ENCODE measurements at regions not wholly inside any gene's neighbourhood (a gene's known extent, or its start where the extent isn't known, plus 50 kb on each side); places are given as distances from the start of the nearest gene placed in this dataset.
"Not testable (repeated sequence)": the region's sequence is repeated elsewhere in the genome, so short reads cannot be mapped to it uniquely, and the experiment has no call there.

DNA sequence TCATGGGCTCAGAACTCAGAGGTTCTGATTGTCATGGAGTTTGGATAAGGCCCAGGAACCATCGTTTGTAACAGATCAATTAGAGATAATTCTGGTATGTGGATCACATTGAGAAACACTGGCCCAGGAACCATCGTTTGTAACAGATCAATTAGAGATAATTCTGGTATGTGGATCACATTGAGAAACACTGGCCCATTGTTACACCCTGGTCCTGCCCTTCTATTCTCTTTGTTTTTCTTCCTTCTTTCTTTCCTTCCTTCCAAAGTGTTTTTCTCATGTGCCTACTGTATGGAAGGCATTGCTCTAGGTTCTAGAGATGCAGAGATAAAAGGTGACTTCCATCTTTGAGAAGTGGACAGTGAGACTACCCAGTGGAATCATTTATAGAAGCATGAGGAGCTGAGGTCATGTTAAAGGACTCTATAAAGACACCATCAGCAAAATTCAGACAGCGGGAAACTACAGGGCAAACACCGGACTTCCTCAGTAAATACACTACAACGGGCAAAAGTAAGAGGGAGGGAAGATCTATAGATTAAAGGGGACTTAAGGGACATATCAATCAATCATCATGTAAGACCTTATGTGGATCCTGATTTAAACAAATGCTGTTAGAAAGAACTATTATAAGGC, 153.8 kb downstream of the UNC5CL start:
- DNase-seq (ENCODE audit: low read depth in 2 of 2), result no peak

DNA sequence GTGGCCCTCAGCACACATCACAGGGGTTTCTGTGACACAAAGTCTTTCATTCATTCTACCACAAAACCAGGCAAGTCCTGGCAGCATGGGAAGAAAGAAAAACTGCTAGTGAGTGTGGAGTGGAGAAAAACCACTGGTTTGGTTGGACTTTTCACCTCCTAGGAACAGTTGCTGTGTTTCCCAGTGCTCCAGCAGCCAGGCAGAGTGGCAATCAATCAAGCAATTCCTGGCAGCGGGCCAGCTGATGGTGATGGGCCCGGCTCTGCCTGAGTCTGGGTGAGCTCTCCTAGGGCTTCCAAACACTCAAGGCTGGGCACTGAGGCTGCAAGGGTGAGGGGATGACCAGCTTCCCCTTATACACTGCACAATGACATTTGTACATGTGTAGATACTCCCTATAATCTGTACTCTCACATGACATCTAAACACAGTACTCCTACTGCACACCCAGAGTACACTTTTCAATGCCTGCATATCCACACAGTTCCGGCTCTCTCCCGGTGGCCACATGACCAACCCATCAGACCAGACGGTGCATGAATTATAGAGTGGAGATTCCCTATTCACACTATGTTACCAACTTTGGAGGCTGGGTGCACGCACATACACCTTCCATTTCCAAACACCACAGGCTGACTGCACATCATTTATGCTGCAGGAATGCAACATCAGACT, 156.6 kb downstream of the UNC5CL start:
- DNase-seq (ENCODE audit: low read depth in 2 of 2), result no peak

DNA sequence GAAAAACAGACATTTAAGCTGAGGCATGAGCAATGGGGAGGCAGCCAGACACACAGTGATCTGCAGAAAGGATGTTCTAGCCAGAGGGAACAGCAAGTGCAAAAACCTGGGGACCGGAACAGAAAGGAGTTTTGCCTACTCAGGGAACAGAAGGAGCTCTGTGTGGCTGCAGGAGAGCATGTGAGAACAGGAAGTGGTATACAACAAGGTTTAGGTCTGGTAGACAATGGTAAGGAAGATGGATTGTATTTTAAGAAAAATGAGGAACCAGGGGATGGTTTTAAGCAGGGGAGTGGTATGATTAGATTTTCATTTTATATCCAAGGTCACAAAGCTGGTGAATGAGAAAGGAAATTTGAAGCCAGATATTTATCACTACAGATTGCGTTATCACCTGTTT, 157.5 kb downstream of the UNC5CL start:
- DNase-seq (ENCODE audit: low read depth in 2 of 2), result no peak

DNA sequence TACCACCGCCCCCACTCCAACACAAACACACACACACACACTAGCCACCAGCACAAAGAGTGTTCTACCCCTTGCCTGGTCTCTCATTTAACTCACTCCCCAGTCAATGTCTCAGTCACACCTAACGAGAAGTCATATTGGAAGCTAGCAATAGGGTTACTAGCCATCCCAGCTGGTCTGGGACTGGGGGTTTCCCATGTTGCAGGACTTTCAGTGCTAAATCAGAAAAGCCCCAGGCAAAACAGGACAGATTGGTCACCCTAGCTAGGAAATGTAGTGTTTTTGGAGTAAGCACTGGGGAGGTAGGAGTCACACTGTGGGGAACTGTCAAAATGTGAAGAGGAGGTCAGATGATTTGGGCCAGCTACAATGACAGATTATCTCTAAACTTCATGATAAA, 158.1 kb downstream of the UNC5CL start:
- DNase-seq (ENCODE audit: low read depth in 2 of 2), result no peak

DNA sequence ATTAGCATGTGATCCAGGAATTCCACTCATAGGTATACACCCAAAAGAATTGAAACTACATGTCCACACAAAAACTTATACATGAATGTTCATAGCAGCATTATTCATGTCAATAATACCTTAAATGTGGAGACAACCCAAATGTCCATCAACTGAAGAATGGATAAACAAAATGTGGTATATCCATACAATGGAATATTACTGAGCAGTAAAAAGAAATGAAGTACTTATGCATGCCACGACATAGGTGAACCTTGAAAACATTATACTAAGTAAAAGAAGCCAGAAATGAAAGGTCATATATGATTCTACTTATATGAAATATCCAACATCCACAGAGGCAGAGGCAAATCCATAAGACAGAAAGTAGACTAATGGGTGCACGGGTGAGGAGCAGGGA, 159.9 kb downstream of the UNC5CL start:
- no peak for DNase-seq (ENCODE audit: low read depth in 2 of 2)

DNA sequence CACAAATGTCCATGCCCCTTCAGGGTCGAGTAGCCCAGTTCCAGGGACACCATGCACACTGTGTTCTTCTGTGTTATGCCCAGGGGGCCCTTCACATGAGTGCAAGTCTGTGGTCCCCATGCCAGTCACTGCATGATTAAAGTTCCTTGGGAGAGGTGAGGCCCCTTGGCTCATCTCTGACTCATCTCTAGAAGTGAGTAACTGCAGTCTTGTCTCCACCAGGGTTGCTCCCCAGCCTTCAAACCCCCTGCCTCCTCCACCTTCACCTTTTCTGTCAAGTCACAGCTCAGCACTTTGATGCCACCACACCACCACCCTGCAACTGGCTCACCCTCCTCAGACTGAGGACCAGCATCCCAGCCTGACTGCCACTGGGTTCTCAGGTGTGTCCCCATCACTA, 161.7 kb downstream of the UNC5CL start:
- DNase-seq (ENCODE audit: low read depth in 2 of 2), result no peak

DNA sequence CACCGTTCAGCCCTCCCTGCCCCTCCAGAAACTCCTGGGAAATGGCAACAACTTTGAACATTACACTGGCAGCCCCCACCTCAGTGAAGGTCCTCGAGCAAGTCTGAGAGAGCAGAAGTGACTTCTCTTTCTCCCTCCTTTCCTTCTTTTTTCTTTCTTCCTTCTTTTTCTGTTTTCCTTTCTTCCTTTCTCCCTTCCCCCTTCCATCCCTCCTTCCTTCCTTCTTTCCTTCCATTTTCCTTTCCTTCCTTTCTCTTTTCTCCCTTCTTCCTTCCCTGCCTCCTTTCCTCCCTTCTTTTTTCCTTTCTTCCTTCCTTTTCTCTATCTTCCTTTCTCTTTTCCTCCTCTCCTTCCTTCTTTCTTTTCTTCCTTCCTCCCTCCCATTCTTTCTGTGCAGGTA, 162.7 kb downstream of the UNC5CL start:
- no peak for DNase-seq (ENCODE audit: low read depth in 2 of 2)

DNA sequence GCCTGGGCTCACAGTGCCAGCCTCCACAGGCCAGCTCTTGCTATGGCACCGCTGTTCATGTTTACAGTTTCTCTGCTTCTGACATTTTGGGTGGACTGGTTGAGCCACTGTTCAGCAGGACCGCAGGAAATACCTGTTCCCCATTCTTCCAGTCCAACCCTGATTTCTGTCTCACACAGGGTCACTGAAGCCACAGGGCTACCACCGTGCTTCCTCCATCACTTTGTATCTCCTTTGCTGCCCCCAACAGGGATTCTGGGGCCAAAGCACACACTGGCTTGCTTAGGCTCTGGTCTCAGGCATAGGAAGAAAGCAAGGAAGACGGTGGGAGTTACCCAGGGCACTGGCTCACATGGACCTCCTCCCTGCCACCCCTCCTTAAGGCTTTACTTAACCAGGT, 164.5 kb downstream of the UNC5CL start:
- no peak for DNase-seq (ENCODE audit: low read depth in 2 of 2)

DNA sequence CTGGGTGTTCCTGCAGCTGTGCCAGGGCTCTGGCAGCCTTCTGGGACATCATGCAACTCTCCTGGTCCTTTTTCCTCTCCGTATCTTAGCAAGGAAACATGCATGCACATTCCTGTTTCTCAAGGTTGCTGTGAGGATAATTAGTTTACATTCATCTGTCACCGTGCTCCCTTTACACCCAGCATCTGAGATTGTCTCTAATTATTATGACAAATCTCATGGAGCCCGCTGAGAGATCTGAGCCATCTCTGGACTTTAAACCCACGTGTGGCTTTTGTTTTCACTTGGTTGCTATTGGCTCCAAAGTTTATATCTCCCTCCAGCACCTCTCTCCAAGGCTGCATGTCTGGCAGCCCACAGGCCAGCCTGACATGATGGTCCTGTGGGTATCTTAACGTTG, 167.6 kb downstream of the UNC5CL start:
- DNase-seq (ENCODE audit: low read depth in 2 of 2), result no peak

DNA sequence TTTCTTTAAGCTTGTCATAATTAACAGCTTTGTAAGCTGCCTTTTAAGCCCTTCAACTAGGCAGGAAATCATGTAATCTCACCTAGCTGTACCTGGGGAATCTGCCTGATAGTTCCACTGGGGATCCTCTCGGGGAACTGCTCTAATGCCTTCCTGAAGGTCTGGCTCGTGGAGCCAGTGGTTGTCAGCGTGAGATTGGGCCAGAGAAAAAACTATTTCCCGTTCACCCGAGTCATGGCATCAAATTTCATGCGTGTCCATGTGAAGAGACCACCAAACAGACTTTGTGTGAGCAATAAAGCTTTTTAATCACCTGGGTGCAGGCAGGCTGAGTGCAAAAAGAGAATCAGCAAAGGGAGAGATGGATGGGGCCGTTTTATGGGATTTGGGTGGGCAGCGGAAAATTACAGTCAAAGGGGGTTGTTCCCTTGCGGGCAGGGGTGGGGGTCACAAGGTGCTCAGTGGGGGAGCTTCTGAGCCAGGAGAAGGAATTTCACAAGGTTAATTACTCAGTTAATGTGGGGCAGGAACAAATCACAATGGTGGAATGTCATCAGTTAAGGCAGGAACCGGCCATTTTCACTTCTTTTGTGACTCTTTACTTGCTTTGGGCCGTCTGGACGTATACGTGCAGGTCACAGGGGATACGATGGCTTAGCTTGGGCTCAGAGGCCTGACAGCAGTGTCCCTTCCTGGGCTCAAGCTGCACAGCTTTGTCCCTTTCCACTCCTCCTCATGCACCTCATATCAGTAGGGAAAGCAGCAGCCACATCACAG, 170.7 kb downstream of the UNC5CL start:
- not testable (repeated sequence) for DNase-seq (ENCODE audit: low read depth in 2 of 2)

DNA sequence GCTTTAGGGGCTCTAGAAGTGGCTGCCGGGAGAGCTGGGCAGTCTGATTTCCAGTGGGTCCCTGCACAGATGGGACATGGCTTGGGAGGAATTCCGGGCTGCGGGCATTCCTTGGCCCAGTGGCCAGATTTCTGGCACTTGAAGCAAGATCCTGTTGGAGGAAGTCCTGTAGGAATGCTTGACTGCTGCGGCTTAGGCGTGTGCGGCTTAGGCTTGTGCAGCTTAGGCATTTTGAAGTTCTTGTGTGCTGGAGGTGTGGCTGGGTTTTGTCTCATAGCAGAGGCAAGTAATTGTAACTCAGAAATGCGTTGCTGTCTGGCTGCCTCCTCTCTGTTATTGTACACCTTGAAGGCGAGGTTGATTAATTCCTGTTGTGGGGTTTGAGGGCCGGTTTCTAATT, 171.5 kb downstream of the UNC5CL start:
- DNase-seq (ENCODE audit: low read depth in 2 of 2), result not testable (repeated sequence)

DNA sequence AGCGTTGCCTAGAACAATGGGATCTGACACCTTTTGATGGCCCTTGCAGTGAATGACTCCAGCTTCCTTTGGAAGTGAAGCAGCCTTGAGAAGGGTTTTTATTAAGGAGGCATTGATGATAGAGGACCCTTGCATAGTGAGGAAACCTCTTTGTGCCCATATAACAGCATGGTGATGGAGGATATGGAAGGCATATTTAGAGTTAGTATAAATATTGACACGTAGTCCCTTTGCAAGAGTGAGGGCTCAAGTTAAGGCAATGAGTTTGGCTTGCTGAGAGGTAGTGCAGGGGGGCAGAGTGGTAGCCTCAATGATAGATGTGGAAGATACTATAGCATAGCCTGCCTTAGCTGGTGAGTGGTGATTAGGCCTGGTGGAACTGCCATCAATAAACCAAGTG, 173.8 kb downstream of the UNC5CL start:
- not testable (repeated sequence) for DNase-seq (ENCODE audit: low read depth in 2 of 2)

DNA sequence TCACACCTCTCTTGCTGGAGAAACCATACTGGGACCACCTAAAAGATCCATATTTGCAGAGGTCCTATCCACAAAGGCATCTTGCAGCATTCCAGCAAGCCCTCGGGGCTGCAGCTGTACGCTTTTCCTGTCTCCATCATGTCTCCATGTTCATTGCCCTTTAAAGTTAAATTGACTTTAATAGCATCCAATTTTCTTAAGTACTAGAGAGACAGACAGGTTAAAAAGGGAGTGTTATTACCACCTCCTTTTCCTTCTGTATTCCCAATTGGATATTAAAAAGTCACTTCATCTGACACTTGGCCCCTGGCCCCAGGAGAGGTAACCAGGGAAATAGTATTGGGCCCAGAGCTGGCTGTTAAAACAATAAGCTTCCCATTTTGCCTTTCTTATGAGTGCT, 178.6 kb downstream of the UNC5CL start:
- no peak for DNase-seq (ENCODE audit: low read depth in 2 of 2)

DNA sequence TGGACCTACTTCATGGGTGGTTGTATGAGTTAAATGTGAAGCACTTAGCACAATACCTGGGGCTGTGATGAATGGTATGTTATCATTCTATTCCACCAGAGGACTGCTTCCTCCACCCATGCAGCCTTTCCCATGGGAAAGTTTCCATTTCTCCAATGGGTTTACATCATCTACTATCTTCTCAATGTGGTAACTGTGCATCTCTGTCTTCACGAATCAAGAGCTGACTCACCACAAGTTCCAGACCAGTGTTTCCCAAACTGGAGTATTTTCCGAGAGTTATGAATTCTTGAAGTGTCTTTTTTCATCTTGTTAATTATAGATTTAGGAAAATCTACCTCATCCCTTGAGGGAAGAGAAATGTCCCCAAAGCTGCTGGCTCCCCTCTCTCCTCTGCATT, 182.8 kb downstream of the UNC5CL start:
- no peak for DNase-seq (ENCODE audit: low read depth in 2 of 2)

DNA sequence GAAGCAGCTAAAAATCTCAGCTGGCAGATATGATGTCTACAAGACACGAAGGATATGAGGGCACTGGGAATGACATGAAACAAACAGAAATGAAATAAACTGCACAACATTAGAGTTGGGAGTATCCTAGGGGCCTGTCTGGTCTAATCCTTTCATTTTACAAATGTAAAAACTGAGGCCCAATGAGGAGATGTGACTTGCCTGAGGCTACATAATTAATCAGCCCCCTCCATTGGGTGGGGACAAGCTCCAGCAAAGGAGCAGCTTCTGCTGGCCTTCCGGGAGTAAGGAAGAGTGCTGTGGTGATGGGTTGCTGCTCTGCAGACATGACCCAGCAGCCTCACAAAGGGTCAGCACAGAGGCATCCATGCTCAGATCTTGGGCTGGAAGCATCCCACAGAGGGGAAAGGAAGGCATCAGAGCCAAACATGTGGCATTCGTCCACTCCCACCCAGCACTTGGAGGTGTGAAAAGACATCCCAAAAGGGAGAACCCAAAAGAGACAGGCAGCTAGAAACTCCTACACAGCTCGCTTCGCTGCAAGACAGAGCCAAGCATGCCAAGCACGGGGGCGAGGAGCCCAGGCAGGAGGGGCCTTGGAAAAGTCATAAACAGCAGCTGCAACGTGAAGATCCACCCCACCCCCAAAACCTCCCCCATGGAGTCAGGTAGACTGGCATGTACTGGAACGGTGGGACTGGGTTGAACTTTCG, 183.7 kb downstream of the UNC5CL start:
- DNase-seq (ENCODE audit: low read depth in 2 of 2), result no peak

DNA sequence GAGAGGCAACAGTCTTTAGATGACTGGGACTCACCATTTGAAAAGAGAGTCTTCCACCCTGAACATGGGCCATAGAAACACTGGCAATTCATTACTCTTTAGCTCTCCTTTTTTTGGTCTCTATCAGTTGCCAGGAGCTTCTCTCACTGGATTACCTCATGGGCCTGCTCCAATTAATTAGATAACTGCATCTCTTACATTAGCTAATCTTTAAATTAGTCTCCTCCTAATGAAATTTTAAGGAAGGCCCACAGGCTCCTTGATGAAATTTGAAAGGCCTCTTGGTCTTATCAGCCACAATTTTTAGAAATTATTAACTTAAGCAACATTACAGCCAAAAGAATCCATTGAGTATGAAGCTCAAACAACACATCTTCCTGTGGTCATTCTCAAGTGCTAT, 184.4 kb downstream of the UNC5CL start:
- DNase-seq (ENCODE audit: low read depth in 2 of 2), result no peak

DNA sequence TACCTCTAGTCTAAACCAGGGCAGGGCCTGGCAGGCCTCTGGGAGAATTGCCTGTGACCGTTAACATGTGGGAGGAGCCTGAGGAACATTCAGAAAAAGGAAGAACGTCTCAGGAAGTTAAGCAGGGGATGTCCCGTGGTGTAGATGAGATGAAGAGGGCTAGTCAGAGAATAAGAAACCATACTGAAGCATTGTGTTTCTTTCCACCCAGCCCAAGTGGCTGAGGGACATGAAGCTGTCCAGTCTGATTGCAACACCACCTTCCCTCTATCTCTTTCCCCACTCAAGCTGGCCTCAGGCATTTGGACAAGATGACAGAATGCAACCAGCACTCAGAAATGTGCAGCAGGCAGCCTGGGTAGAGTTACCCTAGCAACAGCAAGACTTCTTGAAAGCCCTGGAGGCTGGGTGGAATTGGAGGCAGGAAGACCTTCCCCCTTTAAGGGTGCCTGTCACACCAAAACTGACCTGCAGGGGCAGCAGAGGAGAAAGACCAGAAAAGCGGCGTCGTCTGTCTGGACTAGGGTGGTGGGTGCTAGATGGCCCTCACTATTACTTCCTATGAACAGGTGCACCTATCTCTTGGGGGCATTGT, 186.1 kb downstream of the UNC5CL start:
- DNase-seq (ENCODE audit: low read depth in 2 of 2), result no peak

DNA sequence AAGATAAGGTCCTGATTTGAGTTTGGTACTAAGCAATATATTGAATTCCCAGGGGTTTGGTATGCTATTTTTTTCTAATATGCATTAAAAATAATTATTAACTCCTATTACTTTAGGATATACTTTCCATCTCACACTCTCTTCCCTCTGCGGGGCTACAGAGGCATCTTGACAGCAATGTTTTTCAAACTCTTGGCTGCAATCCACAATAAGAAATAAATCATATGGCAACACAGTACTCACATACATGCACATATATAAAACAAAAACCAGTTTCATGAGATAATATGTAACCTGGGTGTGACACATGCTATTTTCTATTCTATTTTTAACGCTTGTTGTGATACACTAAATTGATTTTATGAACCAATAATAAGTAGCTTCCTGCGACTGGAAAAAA, 189.5 kb downstream of the UNC5CL start:
- no peak for DNase-seq (ENCODE audit: low read depth in 2 of 2)

DNA sequence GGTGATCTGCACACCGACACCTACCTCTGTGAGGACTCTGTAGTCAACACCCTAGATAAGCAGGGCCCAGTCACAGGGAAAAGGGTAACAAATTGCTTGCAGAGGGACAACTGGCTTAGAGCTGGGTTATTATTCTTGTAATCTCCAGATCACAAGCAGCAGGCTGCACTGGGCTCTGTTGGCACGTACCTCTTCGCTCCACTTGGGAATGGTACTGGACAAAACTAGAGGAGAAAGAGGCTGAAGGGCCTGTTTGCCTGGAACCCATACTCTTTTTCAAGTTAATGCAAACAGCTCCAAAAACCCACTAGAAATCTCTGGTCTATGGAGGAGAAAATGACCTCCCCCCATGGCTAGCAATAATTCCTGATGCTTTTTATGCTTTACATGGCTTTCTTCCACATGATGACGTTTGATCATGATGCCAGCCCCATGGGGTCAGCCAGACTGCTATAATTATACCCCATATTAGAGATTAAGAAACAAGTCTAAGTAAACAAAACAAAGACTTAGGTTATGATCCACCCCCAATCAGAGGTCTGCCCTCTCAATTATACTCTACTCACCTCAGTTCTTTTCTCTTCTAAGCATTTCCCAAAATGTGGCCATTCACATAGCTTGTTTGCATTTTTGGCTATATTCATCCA, 190.0 kb downstream of the UNC5CL start:
- no peak for DNase-seq (ENCODE audit: low read depth in 2 of 2)

DNA sequence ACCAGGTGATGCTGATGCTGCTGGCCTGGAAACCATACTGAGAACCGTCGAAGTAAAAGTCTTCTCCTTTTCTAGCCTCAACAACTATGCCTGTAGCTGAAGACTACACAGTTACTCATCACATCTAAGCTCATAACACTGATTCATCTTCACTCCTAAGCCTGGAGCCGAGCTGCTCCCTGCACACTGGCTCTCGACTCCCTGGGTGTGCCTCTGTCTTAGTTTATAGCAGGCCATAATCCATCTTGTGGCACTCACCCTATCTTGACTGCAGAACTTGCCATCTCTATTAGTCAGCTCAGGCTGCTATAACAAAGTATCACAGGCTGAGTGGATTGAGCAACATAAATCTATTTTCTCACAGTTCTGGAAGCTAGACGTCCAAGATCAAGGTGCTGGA, 191.0 kb downstream of the UNC5CL start:
- no peak for DNase-seq (ENCODE audit: low read depth in 2 of 2)

DNA sequence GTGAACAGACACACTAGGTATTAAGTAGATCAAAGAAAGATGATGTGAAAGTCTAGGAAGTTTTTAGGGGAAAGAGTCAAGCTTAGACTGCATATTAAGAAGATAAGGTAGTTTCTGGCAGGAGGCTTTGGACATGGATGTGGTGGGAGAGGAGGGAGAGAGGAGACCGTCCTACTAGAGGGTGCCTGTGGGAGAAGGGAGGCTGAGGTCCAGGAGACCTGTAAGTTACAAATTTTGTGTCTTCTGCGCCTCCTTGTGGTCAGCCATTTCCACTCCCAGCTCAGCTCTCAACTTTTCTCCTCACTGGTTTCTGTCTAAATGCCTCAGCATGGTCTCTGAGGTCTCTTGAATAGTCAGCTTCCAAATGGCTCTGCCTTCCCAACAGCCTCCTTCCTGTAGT, 193.5 kb downstream of the UNC5CL start:
- DNase-seq (ENCODE audit: low read depth in 2 of 2), result no peak

DNA sequence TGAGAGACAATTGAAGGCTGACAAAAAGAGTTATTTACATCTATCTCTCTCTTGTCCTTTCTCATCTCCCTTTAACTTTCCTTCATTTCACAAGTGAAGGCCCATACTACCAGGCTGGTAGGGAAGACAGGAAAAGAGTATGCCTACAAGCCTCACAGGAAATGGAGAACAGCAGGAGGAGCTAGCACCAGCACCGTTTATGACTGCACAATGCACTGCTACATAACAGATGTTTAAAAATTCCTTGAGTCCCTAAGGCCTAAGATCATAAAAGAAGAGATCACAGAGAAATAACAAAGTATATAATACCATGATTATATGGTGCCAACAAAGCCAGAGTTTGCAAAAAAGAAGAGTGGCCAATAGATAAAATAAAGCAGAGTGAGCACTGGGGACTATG, 194.8 kb downstream of the UNC5CL start:
- no peak for DNase-seq (ENCODE audit: low read depth in 2 of 2)

Measured in stimulated activated CD4-positive, alpha-beta T cell treated with anti-CD3 and anti-CD28 coated beads, Interleukin-1b, Interleukin-23, amount 100 ng/mL, for 1 hour (primary cell).